ENCODE measurements at regions not wholly inside any gene's neighbourhood (a gene's known extent, or its start where the extent isn't known, plus 50 kb on each side); places are given as distances from the start of the nearest gene placed in this dataset.

GRCh38 chr5:61674378-61674777, 342.3 kb downstream of the ZSWIM6 start:
- Histone ChIP-seq H3K4me3 (ENCODE audit: low read length) (no peak overlapping the region), H3K27me3 (replicated peaks; ENCODE audit: control insufficient read depth, insufficient read depth, low read length) (peaks cover 32% of the 10 kb centered on the region), H3K36me3 (ENCODE audit: control insufficient read depth, insufficient read depth, low read length, severe bottlenecking) (no peaks in the 10 kb centered on the region), H3K9me3 (ENCODE audit: control insufficient read depth, low read length) (no peaks in the 10 kb centered on the region), H3K9ac (ENCODE audit: low read length) (no peak overlapping the region), H3K4me1 (ENCODE audit: control insufficient read depth, insufficient read depth, low read length) (no peaks in the 10 kb centered on the region)
- DNase-seq (ENCODE audit: low read depth): no peak

GRCh38 chr5:61675015-61675692, 343.1 kb downstream of the ZSWIM6 start:
- Histone ChIP-seq H3K36me3 (ENCODE audit: control insufficient read depth, insufficient read depth, low read length, severe bottlenecking) (no peaks in the 10 kb centered on the region), H3K4me1 (ENCODE audit: control insufficient read depth, insufficient read depth, low read length) (no peaks in the 10 kb centered on the region), H3K4me3 (ENCODE audit: low read length) (no peak overlapping the region), H3K27me3 (replicated peaks; ENCODE audit: control insufficient read depth, insufficient read depth, low read length) (peaks cover 36% of the 10 kb centered on the region), H3K9ac (ENCODE audit: low read length) (no peak overlapping the region), H3K9me3 (ENCODE audit: control insufficient read depth, low read length) (no peaks in the 10 kb centered on the region)
- no peak for DNase-seq (ENCODE audit: low read depth)

- H3K36me3 ChIP-seq (ENCODE audit: control insufficient read depth, insufficient read depth, low read length, severe bottlenecking): no peaks in the 10 kb centered on the region
Measured at GRCh38 chr5:61677220-61677619, 345.2 kb downstream of the ZSWIM6 start.

GRCh38 chr5:61678966-61679365, 346.9 kb downstream of the ZSWIM6 start:
- no peak for DNase-seq (ENCODE audit: low read depth)
- no peaks in the 10 kb centered on the region for H3K4me1 ChIP-seq (ENCODE audit: control insufficient read depth, insufficient read depth, low read length)
- H3K9me3 ChIP-seq (ENCODE audit: control insufficient read depth, low read length): no peaks in the 10 kb centered on the region

More at GRCh38 chr5:61677220-61677619, 345.2 kb downstream of the ZSWIM6 start:
- H3K4me3 ChIP-seq (ENCODE audit: low read length): no peak overlapping the region
- peaks cover 41% of the 10 kb centered on the region for H3K27me3 ChIP-seq (replicated peaks; ENCODE audit: control insufficient read depth, insufficient read depth, low read length)
- no peak overlapping the region for H3K9ac ChIP-seq (ENCODE audit: low read length)
- no peaks in the 10 kb centered on the region for H3K9me3 ChIP-seq (ENCODE audit: control insufficient read depth, low read length)
- DNase-seq (ENCODE audit: low read depth): no peak
- H3K4me1 ChIP-seq (ENCODE audit: control insufficient read depth, insufficient read depth, low read length): no peaks in the 10 kb centered on the region

GRCh38 chr5:61679562-61679961, 347.5 kb downstream of the ZSWIM6 start:
- peaks cover 45% of the 10 kb centered on the region for H3K27me3 ChIP-seq (replicated peaks; ENCODE audit: control insufficient read depth, insufficient read depth, low read length)
- no peak overlapping the region for H3K4me3 ChIP-seq (ENCODE audit: low read length)
- H3K36me3 ChIP-seq (ENCODE audit: control insufficient read depth, insufficient read depth, low read length, severe bottlenecking): no peaks in the 10 kb centered on the region
- no peaks in the 10 kb centered on the region for H3K9me3 ChIP-seq (ENCODE audit: control insufficient read depth, low read length)
- no peak overlapping the region for H3K9ac ChIP-seq (ENCODE audit: low read length)
- no peaks in the 10 kb centered on the region for H3K4me1 ChIP-seq (ENCODE audit: control insufficient read depth, insufficient read depth, low read length)
- no peak for DNase-seq (ENCODE audit: low read depth)

More at GRCh38 chr5:61678966-61679365, 346.9 kb downstream of the ZSWIM6 start:
- Histone ChIP-seq H3K27me3 (replicated peaks; ENCODE audit: control insufficient read depth, insufficient read depth, low read length) (peaks cover 45% of the 10 kb centered on the region), H3K9ac (ENCODE audit: low read length) (no peak overlapping the region), H3K36me3 (ENCODE audit: control insufficient read depth, insufficient read depth, low read length, severe bottlenecking) (no peaks in the 10 kb centered on the region), H3K4me3 (ENCODE audit: low read length) (no peak overlapping the region)

GRCh38 chr5:61680247-61680646, 348.2 kb downstream of the ZSWIM6 start:
- Histone ChIP-seq H3K27me3 (replicated peaks; ENCODE audit: control insufficient read depth, insufficient read depth, low read length) (peaks cover 41% of the 10 kb centered on the region), H3K9me3 (ENCODE audit: control insufficient read depth, low read length) (no peaks in the 10 kb centered on the region), H3K9ac (ENCODE audit: low read length) (no peak overlapping the region), H3K4me1 (ENCODE audit: control insufficient read depth, insufficient read depth, low read length) (no peaks in the 10 kb centered on the region), H3K36me3 (ENCODE audit: control insufficient read depth, insufficient read depth, low read length, severe bottlenecking) (no peaks in the 10 kb centered on the region), H3K4me3 (ENCODE audit: low read length) (no peak overlapping the region)
- DNase-seq (ENCODE audit: low read depth): no peak

- H3K9ac ChIP-seq (ENCODE audit: low read length): no peak overlapping the region
- H3K4me1 ChIP-seq (ENCODE audit: control insufficient read depth, insufficient read depth, low read length): peaks cover 13% of the 10 kb centered on the region
- H3K36me3 ChIP-seq (ENCODE audit: control insufficient read depth, insufficient read depth, low read length, severe bottlenecking): no peaks in the 10 kb centered on the region
- H3K4me3 ChIP-seq (ENCODE audit: low read length): no peak overlapping the region
- no peak for DNase-seq (ENCODE audit: low read depth)
- no peaks in the 10 kb centered on the region for H3K9me3 ChIP-seq (ENCODE audit: control insufficient read depth, low read length)
- H3K27me3 ChIP-seq (replicated peaks; ENCODE audit: control insufficient read depth, insufficient read depth, low read length): peaks cover 34% of the 10 kb centered on the region
Measured at GRCh38 chr5:61683148-61683547, 351.1 kb downstream of the ZSWIM6 start.

GRCh38 chr5:61683926-61684325, 351.9 kb downstream of the ZSWIM6 start:
- Histone ChIP-seq H3K4me1 (ENCODE audit: control insufficient read depth, insufficient read depth, low read length) (peaks cover 13% of the 10 kb centered on the region), H3K36me3 (ENCODE audit: control insufficient read depth, insufficient read depth, low read length, severe bottlenecking) (no peaks in the 10 kb centered on the region), H3K9me3 (ENCODE audit: control insufficient read depth, low read length) (no peaks in the 10 kb centered on the region), H3K9ac (ENCODE audit: low read length) (no peak overlapping the region), H3K4me3 (ENCODE audit: low read length) (no peak overlapping the region), H3K27me3 (replicated peaks; ENCODE audit: control insufficient read depth, insufficient read depth, low read length) (peaks cover 31% of the 10 kb centered on the region)
- DNase-seq (ENCODE audit: low read depth): no peak

- Histone ChIP-seq H3K36me3 (ENCODE audit: control insufficient read depth, insufficient read depth, low read length, severe bottlenecking) (no peaks in the 10 kb centered on the region), H3K9me3 (ENCODE audit: control insufficient read depth, low read length) (no peaks in the 10 kb centered on the region), H3K4me3 (ENCODE audit: low read length) (no peak overlapping the region), H3K9ac (ENCODE audit: low read length) (no peak overlapping the region), H3K4me1 (ENCODE audit: control insufficient read depth, insufficient read depth, low read length) (peaks cover 13% of the 10 kb centered on the region), H3K27me3 (replicated peaks; ENCODE audit: control insufficient read depth, insufficient read depth, low read length) (peaks cover 23% of the 10 kb centered on the region)
- DNase-seq (ENCODE audit: low read depth): no peak
Measured at GRCh38 chr5:61686491-61687257, 354.6 kb downstream of the ZSWIM6 start.

GRCh38 chr5:61687371-61687770, 355.3 kb downstream of the ZSWIM6 start:
- no peak overlapping the region for H3K4me3 ChIP-seq (ENCODE audit: low read length)

GRCh38 chr5:61689153-61689846, 357.2 kb downstream of the ZSWIM6 start:
- Histone ChIP-seq H3K9ac (ENCODE audit: low read length) (no peak overlapping the region), H3K4me1 (ENCODE audit: control insufficient read depth, insufficient read depth, low read length) (peaks cover 13% of the 10 kb centered on the region), H3K9me3 (ENCODE audit: control insufficient read depth, low read length) (peaks cover 14% of the 10 kb centered on the region), H3K4me3 (ENCODE audit: low read length) (no peak overlapping the region), H3K27me3 (replicated peaks; ENCODE audit: control insufficient read depth, insufficient read depth, low read length) (peaks cover 16% of the 10 kb centered on the region), H3K36me3 (ENCODE audit: control insufficient read depth, insufficient read depth, low read length, severe bottlenecking) (no peaks in the 10 kb centered on the region)
- DNase-seq (ENCODE audit: low read depth): no peak

More at GRCh38 chr5:61687371-61687770, 355.3 kb downstream of the ZSWIM6 start:
- Histone ChIP-seq H3K9ac (ENCODE audit: low read length) (no peak overlapping the region), H3K27me3 (replicated peaks; ENCODE audit: control insufficient read depth, insufficient read depth, low read length) (peaks cover 22% of the 10 kb centered on the region), H3K9me3 (ENCODE audit: control insufficient read depth, low read length) (no peaks in the 10 kb centered on the region), H3K36me3 (ENCODE audit: control insufficient read depth, insufficient read depth, low read length, severe bottlenecking) (no peaks in the 10 kb centered on the region), H3K4me1 (ENCODE audit: control insufficient read depth, insufficient read depth, low read length) (peaks cover 13% of the 10 kb centered on the region)
- DNase-seq (ENCODE audit: low read depth): peak; percentile 42

Measured in adipocyte (in vitro differentiated cells).